Activated CD8-positive, alpha-beta T cell treated with anti-CD3 and anti-CD28 coated beads for 36 hours (primary cell): ENCODE measurements at regions not wholly inside any gene's neighbourhood (a gene's known extent, or its start where the extent isn't known, plus 50 kb on each side); places are given as distances from the start of the nearest gene placed in this dataset.

ENCODE experiments used
- ATAC-seq: fragments of 200-7000 bp; cut with Tn5 transposase; one replicate; pipeline ENCODE4 v1.10.0; 2021; ENCODE audit warnings: mild to moderate bottlenecking, moderate library complexity
- CTCF ChIA-PET: fragments of 350-600 bp; sonication (Branson Sonifier 250); formaldehyde crosslinking; loops from one replicate; lab custom pipeline; 2021; ENCODE audit warnings: antibody characterized with exemption; lab: Charles Lee
- POLR2A ChIA-PET: fragments of 350-600 bp; sonication (Branson Sonifier 250); formaldehyde crosslinking; loops from one replicate; lab custom pipeline; 2021; ENCODE audit warnings: antibody characterized with exemption; lab: Charles Lee
- DNase-seq: peaks from one replicate; pipeline ENCODE4 v3.0.0-alpha.2; 2020
- H3K27ac Mint-ChIP-seq: one replicate; pipeline ENCODE4 v1.8.0; 2021; ENCODE audit warnings: mild to moderate bottlenecking, mixed read lengths
- H3K27me3 Mint-ChIP-seq: one replicate; pipeline ENCODE4 v1.8.0; 2021; ENCODE audit warnings: mixed read lengths
- H3K36me3 Mint-ChIP-seq: one replicate; pipeline ENCODE4 v1.8.0; 2021; ENCODE audit warnings: low read depth, mixed read lengths
- H3K4me1 Mint-ChIP-seq: one replicate; pipeline ENCODE4 v1.8.0; 2021; ENCODE audit warnings: low read depth, mixed read lengths
- H3K4me3 Mint-ChIP-seq: one replicate; pipeline ENCODE4 v1.8.0; 2021; ENCODE audit warnings: mild to moderate bottlenecking, moderate library complexity, mixed read lengths
- H3K9me3 Mint-ChIP-seq: one replicate; pipeline ENCODE4 v1.8.0; 2021; ENCODE audit warnings: mixed read lengths
- intact Hi-C: fragments of 100-400 bp; cut with micrococcal nuclease; formaldehyde crosslinking; loops from one replicate; pipeline ENCODE4 v1.10.0; 2022
- TF ChIP-seq, protein P1 (sequence below): fragments of 200-600 bp; IDR thresholded peaks from one replicate; pipeline ENCODE4 v1.8.0; 2022; ENCODE audit warnings: antibody characterized with exemption, mild to moderate bottlenecking

DNA sequence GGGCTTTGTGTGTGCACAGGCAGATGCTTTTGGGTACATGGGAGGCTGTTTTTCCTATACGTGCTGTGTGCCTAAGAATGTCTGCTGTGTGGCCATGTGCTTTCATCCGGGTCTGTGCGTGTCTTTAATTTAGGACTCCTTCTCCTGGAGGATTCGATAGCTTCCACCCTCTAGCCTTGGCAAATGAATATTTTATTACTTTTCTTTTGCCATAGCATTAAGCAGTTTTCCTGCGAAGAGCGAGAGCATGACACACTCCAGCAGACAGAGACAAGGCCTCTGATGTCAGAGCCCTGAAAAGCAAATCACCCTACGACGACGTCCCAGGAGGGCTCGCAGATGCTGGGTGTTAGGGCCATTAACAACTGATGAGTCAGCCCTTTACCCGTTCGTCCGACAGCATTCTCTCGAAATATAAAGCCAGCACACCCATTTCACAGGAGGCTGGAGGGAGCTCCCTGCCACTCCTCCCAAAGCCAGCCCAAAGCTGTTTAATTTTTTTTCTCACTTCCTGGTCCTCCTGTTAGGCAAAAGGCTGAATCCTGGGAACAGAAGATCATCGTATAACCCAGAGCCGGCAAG is 311.3 kb upstream of the ZMIZ1 start:
- ATAC-seq, result no peak
- Mint-ChIP-seq H3K27me3 (peaks cover 17% of the 10 kb centered on the region), H3K4me3 (no peak overlapping the region), H3K4me1 (peaks cover 10% of the 10 kb centered on the region), H3K9me3 (no peaks in the 10 kb centered on the region), H3K36me3 (no peaks in the 10 kb centered on the region), H3K27ac (no peak overlapping the region)
- CTCF ChIA-PET, result interaction anchor here (1.1 to 1.3 kb wide), 2 partner anchors 8 to 438 kb away, joined by 3 read pairs; no protein-coding TSS in a partner anchor
- intact Hi-C loops, result no loop called here
- no peak for DNase-seq
- TF ChIP-seq, protein P1, sequence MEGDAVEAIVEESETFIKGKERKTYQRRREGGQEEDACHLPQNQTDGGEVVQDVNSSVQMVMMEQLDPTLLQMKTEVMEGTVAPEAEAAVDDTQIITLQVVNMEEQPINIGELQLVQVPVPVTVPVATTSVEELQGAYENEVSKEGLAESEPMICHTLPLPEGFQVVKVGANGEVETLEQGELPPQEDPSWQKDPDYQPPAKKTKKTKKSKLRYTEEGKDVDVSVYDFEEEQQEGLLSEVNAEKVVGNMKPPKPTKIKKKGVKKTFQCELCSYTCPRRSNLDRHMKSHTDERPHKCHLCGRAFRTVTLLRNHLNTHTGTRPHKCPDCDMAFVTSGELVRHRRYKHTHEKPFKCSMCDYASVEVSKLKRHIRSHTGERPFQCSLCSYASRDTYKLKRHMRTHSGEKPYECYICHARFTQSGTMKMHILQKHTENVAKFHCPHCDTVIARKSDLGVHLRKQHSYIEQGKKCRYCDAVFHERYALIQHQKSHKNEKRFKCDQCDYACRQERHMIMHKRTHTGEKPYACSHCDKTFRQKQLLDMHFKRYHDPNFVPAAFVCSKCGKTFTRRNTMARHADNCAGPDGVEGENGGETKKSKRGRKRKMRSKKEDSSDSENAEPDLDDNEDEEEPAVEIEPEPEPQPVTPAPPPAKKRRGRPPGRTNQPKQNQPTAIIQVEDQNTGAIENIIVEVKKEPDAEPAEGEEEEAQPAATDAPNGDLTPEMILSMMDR, result no peak
- POLR2A ChIA-PET, result no interaction called here

DNA sequence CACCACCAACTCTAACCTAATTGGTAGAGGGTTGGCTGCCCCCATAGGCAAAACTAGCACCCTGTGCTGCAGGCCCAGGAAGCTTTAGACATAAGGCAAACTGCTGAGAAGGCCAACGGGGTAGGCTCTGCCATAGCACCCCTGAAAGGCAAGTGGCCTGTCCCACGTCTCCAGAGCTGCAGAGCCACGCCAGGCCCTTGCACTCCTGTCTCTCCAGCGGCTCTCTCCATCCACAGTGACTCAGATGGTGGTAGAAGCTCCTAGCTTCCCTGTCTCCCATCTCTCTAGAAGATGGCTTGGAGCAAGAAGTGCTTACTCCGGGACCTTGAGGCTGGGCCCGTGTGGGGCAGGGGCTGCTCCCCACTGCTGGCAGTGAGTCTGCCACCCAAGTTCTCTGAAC is 310.6 kb upstream of the ZMIZ1 start:
- Mint-ChIP-seq H3K27me3 (peaks cover 14% of the 10 kb centered on the region), H3K4me3 (no peak overlapping the region), H3K4me1 (peaks cover 13% of the 10 kb centered on the region), H3K36me3 (no peaks in the 10 kb centered on the region), H3K27ac (no peak overlapping the region), H3K9me3 (no peaks in the 10 kb centered on the region)
- TF ChIP-seq, protein P1, result no peak
- CTCF ChIA-PET, result interaction anchor here (1.1 to 1.3 kb wide), 2 partner anchors 9 to 437 kb away, joined by 3 read pairs; no protein-coding TSS in a partner anchor
- no peak for DNase-seq
- POLR2A ChIA-PET, result no interaction called here
- no peak for ATAC-seq
- intact Hi-C loops, result no loop called here

DNA sequence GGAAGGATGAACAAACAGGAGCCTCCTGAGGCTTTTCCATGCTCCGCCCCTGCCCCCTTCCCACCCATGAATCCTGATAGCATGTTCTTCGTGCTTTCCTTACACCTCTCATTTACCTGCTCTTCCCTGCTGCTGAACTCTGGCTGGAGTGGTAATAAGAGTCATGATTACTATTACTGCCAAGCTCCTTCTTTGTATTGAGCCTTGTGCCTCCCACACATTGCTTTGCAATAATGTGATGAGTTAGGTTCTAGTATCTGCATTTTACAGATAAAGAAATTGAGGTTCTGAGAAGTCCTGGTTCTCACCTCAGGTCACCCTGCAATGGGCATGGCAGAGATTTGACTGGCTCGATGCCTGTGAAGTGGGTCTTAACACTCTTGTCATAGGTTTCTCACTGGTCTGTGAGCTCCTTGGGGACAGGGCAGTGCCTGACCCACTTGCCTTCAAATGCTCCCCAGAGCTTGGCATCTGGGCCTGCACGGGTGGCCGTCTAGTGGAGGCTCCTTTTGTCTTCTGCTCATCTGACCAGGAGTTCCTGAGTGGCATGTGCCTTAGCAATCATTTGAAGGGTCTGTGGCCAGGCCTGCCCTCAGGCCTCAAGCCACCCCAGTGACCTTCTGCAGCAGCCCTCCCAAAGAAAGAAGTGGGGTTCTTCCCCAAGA is 309.2 kb upstream of the ZMIZ1 start:
- no peak overlapping the region for H3K4me3 Mint-ChIP-seq
- ChIA-PET CTCF (no interaction called here), POLR2A (no interaction called here)
- no peak for ATAC-seq
- H3K27me3 Mint-ChIP-seq, result peaks cover 6% of the 10 kb centered on the region
- TF ChIP-seq, protein P1, result no peak
- H3K9me3 Mint-ChIP-seq, result no peaks in the 10 kb centered on the region
- intact Hi-C loops, result no loop called here
- no peak overlapping the region for H3K27ac Mint-ChIP-seq
- H3K36me3 Mint-ChIP-seq, result no peaks in the 10 kb centered on the region
- H3K4me1 Mint-ChIP-seq, result peaks cover 26% of the 10 kb centered on the region
- no peak for DNase-seq

DNA sequence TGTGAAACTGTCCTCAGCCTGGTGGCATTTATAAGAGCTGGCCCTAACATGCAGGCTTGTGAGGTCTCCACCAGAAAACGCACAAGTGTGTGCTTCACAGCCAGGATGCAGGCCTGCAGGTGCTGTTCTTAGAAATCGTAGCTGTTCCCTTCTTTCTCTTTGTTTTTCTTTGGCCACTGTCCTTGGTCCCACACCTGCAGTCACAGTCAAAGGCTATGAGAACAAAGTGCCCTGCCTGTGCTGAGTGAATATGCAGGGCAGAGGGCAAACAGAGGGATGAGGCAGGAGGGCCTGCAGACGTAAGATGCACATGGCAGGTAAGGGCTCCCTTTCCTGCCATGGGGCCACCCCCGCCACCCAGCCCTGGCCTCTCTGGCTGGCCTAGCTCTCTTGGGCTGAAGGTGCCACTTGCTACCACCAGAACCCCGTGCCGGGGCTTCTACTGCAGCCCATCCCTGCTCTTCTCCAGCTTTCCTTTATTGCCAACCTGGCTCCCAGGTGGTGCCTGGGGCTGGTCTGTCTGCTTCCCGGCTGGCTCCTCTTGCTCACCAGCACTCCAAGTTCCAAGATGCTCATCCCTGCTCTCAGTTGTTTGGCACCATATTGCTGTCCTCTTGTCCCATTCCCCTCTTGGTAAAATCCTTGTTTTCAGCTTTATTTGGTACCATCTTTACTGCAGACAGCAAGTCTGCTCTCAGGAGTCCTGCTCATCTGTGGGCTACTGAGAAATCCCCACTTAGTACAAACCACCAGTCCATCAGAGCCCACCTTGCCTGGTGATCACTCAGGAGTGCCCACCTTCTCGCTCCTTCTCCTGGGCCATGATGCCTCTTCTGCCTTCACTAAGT is 308.1 kb upstream of the ZMIZ1 start:
- ChIA-PET POLR2A (interaction anchor here (0.9 kb wide), 1 partner anchor 20 kb away, joined by 4 read pairs; no protein-coding TSS in a partner anchor), CTCF (interaction anchor here (1.5 kb wide), 1 partner anchor 435 kb away, joined by 6 read pairs; no protein-coding TSS in a partner anchor)
- intact Hi-C loops, result no loop called here
- TF ChIP-seq, protein P1, result no peak
- ATAC-seq (no peak), DNase-seq (no peak)
- no peak overlapping the region for H3K4me3 Mint-ChIP-seq
- H3K36me3 Mint-ChIP-seq, result no peaks in the 10 kb centered on the region
- H3K9me3 Mint-ChIP-seq, result no peaks in the 10 kb centered on the region
- no peak overlapping the region for H3K27ac Mint-ChIP-seq
- peaks cover 3% of the 10 kb centered on the region for H3K27me3 Mint-ChIP-seq
- H3K4me1 Mint-ChIP-seq, result peaks cover 33% of the 10 kb centered on the region
